Esophagus muscularis mucosa (tissue), 4 donors: ENCODE measurements at regions not wholly inside any gene's neighbourhood (a gene's known extent, or its start where the extent isn't known, plus 50 kb on each side); places are given as distances from the start of the nearest gene placed in this dataset.

Experiments used
- EP300 ChIP-seq: sonication (generic); formaldehyde crosslinking; IDR thresholded peaks from one replicate; pipeline ENCODE4 v1.6.1; 2017; ENCODE audit warnings: antibody characterized with exemption
- POLR2A ChIP-seq: fragments of 450-650 bp; IDR thresholded peaks from one replicate; pipeline ENCODE4 v1.6.1; 2017; ENCODE audit warnings: antibody characterized with exemption, moderate library complexity, mild to moderate bottlenecking, low read depth
- TF ChIP-seq, protein P1 (sequence below), 3 experiments: fragments of 200-600 bp in 2 of 3; fragments of 450-650 bp in 1 of 3; sonication (generic) in 2 of 3; IDR thresholded peaks; one replicate each; pipeline ENCODE4 v1.5.1; 2017 to 2019; ENCODE audit warnings: antibody characterized with exemption in 3 of 3, mild to moderate bottlenecking in 2 of 3, moderate library complexity in 1 of 3

- TF ChIP-seq POLR2A: no peak
- TF ChIP-seq, protein P1, sequence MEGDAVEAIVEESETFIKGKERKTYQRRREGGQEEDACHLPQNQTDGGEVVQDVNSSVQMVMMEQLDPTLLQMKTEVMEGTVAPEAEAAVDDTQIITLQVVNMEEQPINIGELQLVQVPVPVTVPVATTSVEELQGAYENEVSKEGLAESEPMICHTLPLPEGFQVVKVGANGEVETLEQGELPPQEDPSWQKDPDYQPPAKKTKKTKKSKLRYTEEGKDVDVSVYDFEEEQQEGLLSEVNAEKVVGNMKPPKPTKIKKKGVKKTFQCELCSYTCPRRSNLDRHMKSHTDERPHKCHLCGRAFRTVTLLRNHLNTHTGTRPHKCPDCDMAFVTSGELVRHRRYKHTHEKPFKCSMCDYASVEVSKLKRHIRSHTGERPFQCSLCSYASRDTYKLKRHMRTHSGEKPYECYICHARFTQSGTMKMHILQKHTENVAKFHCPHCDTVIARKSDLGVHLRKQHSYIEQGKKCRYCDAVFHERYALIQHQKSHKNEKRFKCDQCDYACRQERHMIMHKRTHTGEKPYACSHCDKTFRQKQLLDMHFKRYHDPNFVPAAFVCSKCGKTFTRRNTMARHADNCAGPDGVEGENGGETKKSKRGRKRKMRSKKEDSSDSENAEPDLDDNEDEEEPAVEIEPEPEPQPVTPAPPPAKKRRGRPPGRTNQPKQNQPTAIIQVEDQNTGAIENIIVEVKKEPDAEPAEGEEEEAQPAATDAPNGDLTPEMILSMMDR (IDR thresholded peaks at IDR 0.05): no peak
- no peak for TF ChIP-seq EP300
Observed at GRCh38 chr15:39127151-39127790, 453.6 kb upstream of the THBS1 start.
